ENCODE measurements at regions not wholly inside any gene's neighbourhood (a gene's known extent, or its start where the extent isn't known, plus 50 kb on each side); places are given as distances from the start of the nearest gene placed in this dataset.

DNA sequence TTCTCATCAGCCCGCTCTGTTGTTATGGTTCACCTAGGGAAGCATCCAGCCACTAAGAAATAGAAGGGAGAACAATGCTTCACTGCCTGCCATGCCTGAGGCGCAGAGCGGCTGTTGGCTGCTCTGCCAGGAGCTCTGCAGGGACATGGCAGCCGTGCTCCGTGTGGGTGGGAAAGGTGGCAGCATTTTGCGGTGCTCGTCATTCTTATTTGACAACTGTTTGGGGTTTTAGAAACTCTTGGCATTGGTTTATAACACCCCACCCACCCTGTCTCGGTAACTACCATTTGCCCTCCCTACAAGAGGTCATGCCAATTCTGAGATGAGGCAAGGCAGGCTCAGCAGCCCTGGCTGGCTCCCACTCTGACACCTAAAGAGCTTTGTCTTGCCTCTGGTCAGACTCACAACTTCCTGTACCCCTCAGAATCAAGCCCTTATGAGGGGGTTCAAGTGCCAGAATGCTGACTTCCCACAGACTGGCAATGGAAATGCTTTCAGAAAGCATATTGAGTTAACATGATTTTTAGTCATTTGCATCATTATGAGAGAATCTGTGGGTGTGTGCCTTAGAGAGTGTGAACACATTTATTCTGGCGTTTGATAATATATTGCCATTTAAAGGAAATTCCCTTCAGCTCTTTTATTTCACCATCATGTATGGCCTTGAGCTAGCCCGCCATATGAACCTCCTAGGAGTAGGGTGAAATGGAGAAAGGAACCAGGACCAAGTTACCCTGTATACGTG is 288.0 kb upstream of the ANKRD55 start:
- no peak overlapping the region for H3K4me3 ChIP-seq (ENCODE audit: low read length)
- no peak for DNase-seq
- 100% methylated on average over 4 of the region's 11 CpGs for WGBS (ENCODE audit: insufficient coverage)
- H3K36me3 ChIP-seq (ENCODE audit: control insufficient read depth, insufficient read depth, low read length), result no peaks in the 10 kb centered on the region
- peaks cover 20% of the 10 kb centered on the region for H3K4me1 ChIP-seq (ENCODE audit: control insufficient read depth, insufficient read depth, low read length)
- no peaks in the 10 kb centered on the region for H3K9me3 ChIP-seq (replicated peaks; ENCODE audit: control insufficient read depth, low read depth, low read length)
- H3K27me3 ChIP-seq (ENCODE audit: control insufficient read depth, insufficient read depth, low read length), result no peaks in the 10 kb centered on the region
- H3K27ac ChIP-seq (ENCODE audit: low read length), result no peak overlapping the region

DNA sequence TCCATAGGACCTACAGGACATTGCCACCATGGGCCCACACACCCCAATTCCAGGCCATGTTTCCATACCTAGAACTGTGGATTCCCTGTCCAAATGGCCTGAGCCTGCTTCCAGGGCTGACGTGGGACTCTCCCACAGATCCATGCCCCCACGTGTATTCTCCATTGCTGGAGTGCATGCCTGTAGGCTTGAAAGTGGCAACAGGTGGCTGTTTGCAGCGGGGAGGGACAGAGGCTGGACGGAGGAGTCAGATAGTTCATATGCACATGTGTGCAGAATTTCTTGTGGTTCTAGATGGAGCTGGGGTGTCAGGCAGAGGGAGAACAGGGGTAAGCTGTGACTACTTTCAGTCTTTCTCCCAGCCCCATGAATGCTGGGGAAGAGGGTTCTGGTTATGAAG is 285.7 kb upstream of the ANKRD55 start:
- H3K27ac ChIP-seq (ENCODE audit: low read length), result no peak overlapping the region
- H3K27me3 ChIP-seq (ENCODE audit: control insufficient read depth, insufficient read depth, low read length), result no peaks in the 10 kb centered on the region
- H3K9me3 ChIP-seq (replicated peaks; ENCODE audit: control insufficient read depth, low read depth, low read length), result no peaks in the 10 kb centered on the region
- H3K36me3 ChIP-seq (ENCODE audit: control insufficient read depth, insufficient read depth, low read length), result no peaks in the 10 kb centered on the region
- peaks cover 23% of the 10 kb centered on the region for H3K4me1 ChIP-seq (ENCODE audit: control insufficient read depth, insufficient read depth, low read length)
- H3K4me3 ChIP-seq (ENCODE audit: low read length), result no peak overlapping the region
- 64% methylated on average over 3 of the region's 4 CpGs for WGBS (ENCODE audit: insufficient coverage)
- no peak for DNase-seq

DNA sequence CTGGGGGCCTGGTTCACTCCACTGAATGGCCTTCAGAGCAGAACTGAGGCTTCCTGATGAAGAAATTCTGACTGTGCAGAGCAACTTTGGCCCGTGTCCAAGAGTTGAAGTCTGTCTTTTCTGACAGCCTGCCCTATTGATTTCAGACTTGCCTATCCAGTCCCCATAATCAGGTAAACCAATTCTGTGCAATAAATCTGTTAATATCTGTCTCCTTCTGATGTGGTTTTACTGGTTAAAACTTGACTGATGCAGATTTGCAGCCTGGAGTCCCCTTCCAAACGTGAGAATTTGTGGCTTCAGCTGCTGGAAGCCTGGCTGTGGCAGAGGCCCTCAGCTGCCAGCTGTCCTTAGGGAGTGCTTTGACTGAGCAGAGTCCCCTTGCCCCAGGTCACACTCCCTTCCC is 283.9 kb upstream of the ANKRD55 start:
- H3K27me3 ChIP-seq (ENCODE audit: control insufficient read depth, insufficient read depth, low read length), result no peaks in the 10 kb centered on the region
- no peaks in the 10 kb centered on the region for H3K36me3 ChIP-seq (ENCODE audit: control insufficient read depth, insufficient read depth, low read length)
- DNase-seq, result peak; percentile 64
- 33% methylated on average over 2 of the region's 2 CpGs for WGBS (ENCODE audit: insufficient coverage)
- H3K27ac ChIP-seq (ENCODE audit: low read length), result no peak overlapping the region
- H3K9me3 ChIP-seq (replicated peaks; ENCODE audit: control insufficient read depth, low read depth, low read length), result no peaks in the 10 kb centered on the region
- H3K4me1 ChIP-seq (ENCODE audit: control insufficient read depth, insufficient read depth, low read length), result peaks cover 21% of the 10 kb centered on the region
- H3K4me3 ChIP-seq (ENCODE audit: low read length), result no peak overlapping the region

DNA sequence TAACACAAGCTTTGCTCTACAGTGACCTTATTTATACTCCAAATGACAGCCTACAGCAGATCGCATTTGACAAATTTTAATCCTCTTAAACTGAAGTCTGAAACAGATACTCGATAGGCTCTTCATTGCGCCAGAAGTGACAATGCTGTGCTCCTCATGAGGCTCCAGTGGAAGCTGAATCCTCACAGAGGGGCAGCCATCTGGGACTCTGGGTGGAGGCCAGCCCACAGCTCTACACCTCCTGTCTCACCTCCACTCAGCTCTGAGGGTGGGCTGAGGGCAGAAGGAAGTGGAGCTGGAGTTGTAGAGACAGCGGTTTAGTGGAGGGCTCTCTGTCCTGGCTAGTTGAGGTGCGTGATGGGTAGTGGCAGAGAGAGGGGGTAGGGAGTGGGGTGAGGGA is 283.3 kb upstream of the ANKRD55 start:
- no peak for DNase-seq
- H3K9me3 ChIP-seq (replicated peaks; ENCODE audit: control insufficient read depth, low read depth, low read length), result no peaks in the 10 kb centered on the region
- peaks cover 21% of the 10 kb centered on the region for H3K4me1 ChIP-seq (ENCODE audit: control insufficient read depth, insufficient read depth, low read length)
- no peaks in the 10 kb centered on the region for H3K36me3 ChIP-seq (ENCODE audit: control insufficient read depth, insufficient read depth, low read length)
- peak overlapping the region; percentile 9 for H3K27ac ChIP-seq (ENCODE audit: low read length)
- no peaks in the 10 kb centered on the region for H3K27me3 ChIP-seq (ENCODE audit: control insufficient read depth, insufficient read depth, low read length)
- no peak overlapping the region for H3K4me3 ChIP-seq (ENCODE audit: low read length)
- WGBS (ENCODE audit: insufficient coverage), result 73% methylated on average over 5 of the region's 5 CpGs

DNA sequence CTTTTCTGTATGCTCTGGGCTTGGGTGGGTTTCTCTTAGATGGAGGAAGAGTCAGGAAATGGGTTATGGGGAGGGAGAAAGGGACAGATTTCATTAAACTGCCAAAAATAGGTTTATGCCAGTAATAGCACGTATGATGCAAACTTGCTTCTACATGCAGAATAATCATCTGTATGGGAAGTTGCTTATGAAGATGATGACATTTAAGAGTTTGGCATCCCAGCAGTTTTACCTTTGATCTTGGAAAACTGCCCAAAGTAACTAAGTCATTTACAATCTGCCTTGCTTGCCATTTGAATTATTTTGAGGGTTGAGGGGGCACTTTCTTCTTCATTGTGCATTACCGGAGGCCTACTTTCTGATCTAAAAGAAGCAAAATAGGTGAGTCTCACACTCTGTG is 282.9 kb upstream of the ANKRD55 start:
- no peak for DNase-seq
- H3K27ac ChIP-seq (ENCODE audit: low read length), result peak overlapping the region; percentile 17
- no peaks in the 10 kb centered on the region for H3K36me3 ChIP-seq (ENCODE audit: control insufficient read depth, insufficient read depth, low read length)
- WGBS (ENCODE audit: insufficient coverage), result 67% methylated on average over 1 of the region's 2 CpGs
- H3K4me1 ChIP-seq (ENCODE audit: control insufficient read depth, insufficient read depth, low read length), result peaks cover 23% of the 10 kb centered on the region
- H3K4me3 ChIP-seq (ENCODE audit: low read length), result no peak overlapping the region
- H3K9me3 ChIP-seq (replicated peaks; ENCODE audit: control insufficient read depth, low read depth, low read length), result no peaks in the 10 kb centered on the region
- H3K27me3 ChIP-seq (ENCODE audit: control insufficient read depth, insufficient read depth, low read length), result no peaks in the 10 kb centered on the region

DNA sequence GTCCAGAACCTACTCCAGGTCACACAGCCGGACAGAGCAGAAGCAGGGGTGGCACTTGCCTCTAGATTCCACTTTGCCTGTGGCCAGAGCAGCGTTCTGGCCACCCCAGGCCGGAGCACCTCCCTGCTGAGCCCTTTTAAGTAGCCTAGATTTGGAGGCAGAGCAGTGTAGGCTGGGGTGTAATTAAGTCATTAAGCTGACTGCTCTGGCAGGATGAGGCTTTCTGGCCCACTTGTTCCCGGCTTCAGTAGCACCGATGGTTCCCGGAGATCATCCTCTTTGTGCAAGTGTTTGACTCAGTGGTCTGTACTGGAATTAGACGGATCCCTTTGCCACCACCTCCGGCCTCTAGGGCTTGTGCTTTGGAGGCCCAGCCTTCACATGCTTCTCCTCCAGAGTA is 281.9 kb upstream of the ANKRD55 start:
- no peak overlapping the region for H3K27ac ChIP-seq (ENCODE audit: low read length)
- no peaks in the 10 kb centered on the region for H3K27me3 ChIP-seq (ENCODE audit: control insufficient read depth, insufficient read depth, low read length)
- no peak for DNase-seq
- H3K9me3 ChIP-seq (replicated peaks; ENCODE audit: control insufficient read depth, low read depth, low read length), result no peaks in the 10 kb centered on the region
- WGBS (ENCODE audit: insufficient coverage), result 70% methylated on average over 7 of the region's 8 CpGs
- no peak overlapping the region for H3K4me3 ChIP-seq (ENCODE audit: low read length)
- H3K4me1 ChIP-seq (ENCODE audit: control insufficient read depth, insufficient read depth, low read length), result peaks cover 23% of the 10 kb centered on the region
- H3K36me3 ChIP-seq (ENCODE audit: control insufficient read depth, insufficient read depth, low read length), result no peaks in the 10 kb centered on the region

DNA sequence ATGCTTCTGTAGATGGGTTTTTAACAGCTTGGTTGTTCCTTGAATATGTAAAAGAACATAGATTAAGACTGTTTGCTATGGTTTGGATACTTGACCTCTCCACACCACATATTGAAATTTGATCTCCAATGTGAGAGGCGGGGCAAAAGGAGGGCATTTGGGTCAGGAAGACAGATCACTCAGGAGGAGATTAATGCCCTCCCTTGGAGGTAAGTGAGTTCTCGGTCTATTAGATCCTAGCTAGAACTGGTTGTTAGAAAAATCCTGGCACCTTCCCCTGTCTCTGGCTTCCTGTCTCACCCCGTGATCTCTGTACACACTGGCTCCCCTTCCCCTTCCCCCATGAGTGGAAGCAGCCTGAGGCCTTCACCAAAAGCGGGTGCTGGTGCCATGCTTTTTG is 281.1 kb upstream of the ANKRD55 start:
- Histone ChIP-seq H3K27me3 (ENCODE audit: control insufficient read depth, insufficient read depth, low read length) (no peaks in the 10 kb centered on the region), H3K36me3 (ENCODE audit: control insufficient read depth, insufficient read depth, low read length) (no peaks in the 10 kb centered on the region), H3K27ac (ENCODE audit: low read length) (no peak overlapping the region), H3K4me3 (ENCODE audit: low read length) (no peak overlapping the region), H3K4me1 (ENCODE audit: control insufficient read depth, insufficient read depth, low read length) (peaks cover 20% of the 10 kb centered on the region), H3K9me3 (replicated peaks; ENCODE audit: control insufficient read depth, low read depth, low read length) (no peaks in the 10 kb centered on the region)
- DNase-seq, result no peak
- WGBS (ENCODE audit: insufficient coverage), result 50% methylated on average over 1 of the region's 4 CpGs

DNA sequence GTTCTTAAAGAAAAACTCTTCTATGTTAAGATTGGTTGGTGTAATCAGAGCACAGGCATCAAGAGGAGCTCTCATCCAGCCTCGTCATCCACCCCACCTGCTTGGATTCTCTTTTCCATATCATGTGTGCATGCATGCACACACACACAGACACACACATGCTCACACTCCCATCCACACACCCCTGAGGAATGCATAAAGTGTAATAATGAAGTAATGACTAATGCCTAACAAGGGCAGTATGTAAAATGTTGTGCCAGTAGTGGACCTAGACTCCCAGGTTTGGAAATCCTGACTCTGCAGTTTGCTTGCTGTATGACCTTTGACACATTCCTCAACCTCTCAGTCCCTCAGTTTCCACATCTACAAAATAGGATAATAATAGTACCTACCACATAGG is 280.0 kb upstream of the ANKRD55 start:
- WGBS (ENCODE audit: insufficient coverage), result no CpG with 5 or more reads among the region's 1 CpG

DNA sequence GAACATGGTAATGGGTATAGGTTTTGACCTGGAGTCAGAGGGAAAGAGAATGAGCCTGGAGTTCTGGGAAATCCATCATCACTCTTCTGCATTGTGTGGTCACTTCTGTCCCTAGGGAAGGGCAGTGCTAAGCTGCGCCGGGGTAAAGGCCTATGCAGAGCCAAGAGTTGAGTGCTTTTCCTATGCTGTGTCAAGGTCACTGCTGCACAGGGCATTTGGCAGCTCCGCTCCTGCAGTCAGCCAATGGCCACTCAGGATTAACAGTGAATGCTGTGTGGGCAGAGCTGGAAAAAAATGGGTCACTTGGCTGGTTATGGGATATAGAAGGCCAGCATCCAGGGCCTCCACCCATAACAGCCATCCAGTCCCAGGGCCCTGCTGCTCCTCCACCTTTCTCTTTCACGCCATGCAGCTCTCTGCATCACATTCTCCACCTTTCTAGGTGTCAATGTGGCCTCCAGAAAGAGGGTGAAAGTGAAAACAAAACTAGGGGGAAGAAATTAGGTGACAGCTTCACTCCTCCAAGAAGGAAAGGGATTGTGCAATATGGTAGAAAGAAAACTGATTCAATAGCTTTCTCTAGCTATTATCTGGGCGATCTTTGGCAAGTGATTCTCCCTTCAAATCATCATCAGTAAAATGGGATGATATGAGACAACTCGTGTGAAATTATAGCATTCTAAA is 279.3 kb upstream of the ANKRD55 start:
- Histone ChIP-seq H3K36me3 (ENCODE audit: control insufficient read depth, insufficient read depth, low read length) (no peaks in the 10 kb centered on the region), H3K27ac (ENCODE audit: low read length) (no peak overlapping the region), H3K4me3 (ENCODE audit: low read length) (no peak overlapping the region), H3K4me1 (ENCODE audit: control insufficient read depth, insufficient read depth, low read length) (peaks cover 18% of the 10 kb centered on the region), H3K9me3 (replicated peaks; ENCODE audit: control insufficient read depth, low read depth, low read length) (no peaks in the 10 kb centered on the region), H3K27me3 (ENCODE audit: control insufficient read depth, insufficient read depth, low read length) (no peaks in the 10 kb centered on the region)
- DNase-seq, result no peak
- WGBS (ENCODE audit: insufficient coverage), result 48% methylated on average over 3 of the region's 6 CpGs

More for the DNA sequence above, 280.0 kb upstream of the ANKRD55 start:
- no peaks in the 10 kb centered on the region for H3K36me3 ChIP-seq (ENCODE audit: control insufficient read depth, insufficient read depth, low read length)
- no peak overlapping the region for H3K4me3 ChIP-seq (ENCODE audit: low read length)
- H3K27ac ChIP-seq (ENCODE audit: low read length), result no peak overlapping the region
- no peaks in the 10 kb centered on the region for H3K9me3 ChIP-seq (replicated peaks; ENCODE audit: control insufficient read depth, low read depth, low read length)
- H3K4me1 ChIP-seq (ENCODE audit: control insufficient read depth, insufficient read depth, low read length), result peaks cover 19% of the 10 kb centered on the region
- DNase-seq, result no peak
- no peaks in the 10 kb centered on the region for H3K27me3 ChIP-seq (ENCODE audit: control insufficient read depth, insufficient read depth, low read length)

DNA sequence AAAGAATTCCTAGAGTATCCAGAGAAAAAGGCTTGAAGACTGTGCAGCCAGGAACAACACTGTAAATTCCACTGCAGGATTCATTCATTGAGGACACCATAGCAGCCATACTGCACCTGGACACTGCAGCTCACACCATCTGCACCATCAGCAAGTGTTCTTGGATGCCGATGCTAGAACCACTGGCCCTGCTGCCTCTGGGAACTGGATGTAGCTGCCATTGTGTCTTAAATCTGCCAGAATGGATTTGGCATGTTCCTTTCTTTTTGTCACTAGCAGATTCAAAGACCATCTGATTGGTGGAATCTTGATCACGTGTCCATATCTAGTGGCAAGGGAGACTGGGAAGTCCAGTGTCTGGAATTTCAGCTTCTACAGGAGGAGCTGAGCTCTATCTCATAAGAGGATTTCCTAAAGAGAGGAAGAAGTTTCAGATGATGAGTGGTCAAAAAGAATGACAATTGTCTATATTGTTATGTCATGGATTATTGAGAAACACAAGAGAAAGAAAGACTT is 278.3 kb upstream of the ANKRD55 start:
- H3K36me3 ChIP-seq (ENCODE audit: control insufficient read depth, insufficient read depth, low read length), result no peaks in the 10 kb centered on the region
- no peaks in the 10 kb centered on the region for H3K9me3 ChIP-seq (replicated peaks; ENCODE audit: control insufficient read depth, low read depth, low read length)
- WGBS (ENCODE audit: insufficient coverage), result 25% methylated on average over 1 of the region's 2 CpGs
- no peaks in the 10 kb centered on the region for H3K27me3 ChIP-seq (ENCODE audit: control insufficient read depth, insufficient read depth, low read length)
- DNase-seq, result peak; percentile 70
- H3K27ac ChIP-seq (ENCODE audit: low read length), result no peak overlapping the region
- peaks cover 7% of the 10 kb centered on the region for H3K4me1 ChIP-seq (ENCODE audit: control insufficient read depth, insufficient read depth, low read length)
- H3K4me3 ChIP-seq (ENCODE audit: low read length), result no peak overlapping the region

Data from muscle of leg (tissue), 3 donors.